Tibial nerve (tissue), 4 donors: ENCODE measurements at regions not wholly inside any gene's neighbourhood (a gene's known extent, or its start where the extent isn't known, plus 50 kb on each side); places are given as distances from the start of the nearest gene placed in this dataset.

Experiments
- DNase-seq, 2 donors: peaks; one replicate each; pipeline ENCODE4 v3.0.0-alpha.2; 2019; ENCODE audit warnings: low spot score in 2 of 2
- H3K27ac ChIP-seq, 4 donors: fragments of 200-600 bp; sonication (generic) in 3 of 4; one replicate each; pipeline ENCODE4 v1.5.1; 2017 to 2019; ENCODE audit warnings: mild to moderate bottlenecking in 1 of 4
- H3K27me3 ChIP-seq, 2 donors: fragments of 200-600 bp; sonication (generic) in 1 of 2; one replicate each; pipeline versions ENCODE4 v1.5.1 to v1.6.0; 2017 to 2019
- H3K36me3 ChIP-seq, 3 donors: fragments of 200-600 bp; sonication (generic); one replicate each; pipeline ENCODE4 v1.5.1; 2018 to 2019
- H3K4me1 ChIP-seq, 4 donors: fragments of 200-600 bp; sonication (generic) in 3 of 4; one replicate each; pipeline ENCODE4 v1.5.1; 2017 to 2019
- H3K4me3 ChIP-seq, 4 donors: fragments of 200-600 bp; sonication (generic) in 3 of 4; one replicate each; pipeline ENCODE4 v1.5.1; 2017 to 2019; ENCODE audit warnings: mild to moderate bottlenecking in 1 of 4, moderate library complexity in 1 of 4
- H3K9me3 ChIP-seq, 4 donors: fragments of 200-600 bp; sonication (generic) in 3 of 4; one replicate each; pipeline ENCODE4 v1.5.1; 2017 to 2019
- EP300 ChIP-seq, 2 donors: sonication (generic); formaldehyde crosslinking; IDR thresholded peaks; one replicate each; pipeline ENCODE4 v1.6.1; 2017; ENCODE audit warnings: antibody characterized with exemption in 2 of 2, mild to moderate bottlenecking in 1 of 2
- POLR2A ChIP-seq, 2 donors: fragments of 450-650 bp; IDR thresholded peaks; one replicate each; pipeline ENCODE4 v1.6.1; 2017; ENCODE audit warnings: antibody characterized with exemption in 2 of 2, mild to moderate bottlenecking in 2 of 2, moderate library complexity in 2 of 2
- WGBS, 2 donors: methylation state at CpG; one replicate each; pipeline ENCODE4 v1.1.5; 2018; 5-methylcytosine and 5-hydroxymethylcytosine counted together
- TF ChIP-seq, protein P1 (sequence below), 5 experiments: fragments of 200-600 bp in 3 of 5; fragments of 450-650 bp in 2 of 5; sonication (generic) in 3 of 5; IDR thresholded peaks; one replicate each; pipeline ENCODE4 v1.5.1; 2016 to 2019; ENCODE audit warnings: antibody characterized with exemption in 5 of 5, mild to moderate bottlenecking in 3 of 5, moderate library complexity in 2 of 5

DNA sequence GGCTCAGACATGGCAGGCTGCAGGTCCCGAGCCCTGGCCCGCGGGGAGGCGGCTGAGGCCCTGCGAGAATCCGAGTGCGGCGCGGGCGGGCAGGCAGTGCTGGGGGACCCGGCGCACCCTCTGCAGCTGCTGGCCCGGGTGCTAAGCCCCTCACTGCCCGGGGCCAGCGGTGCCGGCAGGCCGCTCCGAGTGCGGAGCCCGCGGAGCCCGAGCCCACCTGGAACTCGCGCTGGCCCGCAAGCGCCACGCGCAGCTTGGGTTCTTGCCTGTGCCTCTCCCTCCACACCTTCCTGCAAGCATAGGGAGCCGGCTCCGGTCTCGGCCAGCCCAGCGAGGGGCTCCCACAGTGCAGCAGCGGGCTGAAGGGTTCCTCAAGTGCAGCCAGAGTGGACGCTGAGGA is 97.5 kb downstream of the QDPR start:
- H3K9me3 ChIP-seq: peaks cover 0 to 16% (median 0%) of the 10 kb centered on the region in 4 donors
- WGBS, 2 donors: 96 to 97% methylated on average over 11 to 20 of the region's 34 CpGs
- no peak overlapping the region for H3K27ac ChIP-seq
- H3K36me3 ChIP-seq: no peaks in the 10 kb centered on the region
- no peaks in the 10 kb centered on the region for H3K27me3 ChIP-seq
- no peak for TF ChIP-seq EP300 (IDR thresholded peaks at IDR 0.05)
- TF ChIP-seq, protein P1, sequence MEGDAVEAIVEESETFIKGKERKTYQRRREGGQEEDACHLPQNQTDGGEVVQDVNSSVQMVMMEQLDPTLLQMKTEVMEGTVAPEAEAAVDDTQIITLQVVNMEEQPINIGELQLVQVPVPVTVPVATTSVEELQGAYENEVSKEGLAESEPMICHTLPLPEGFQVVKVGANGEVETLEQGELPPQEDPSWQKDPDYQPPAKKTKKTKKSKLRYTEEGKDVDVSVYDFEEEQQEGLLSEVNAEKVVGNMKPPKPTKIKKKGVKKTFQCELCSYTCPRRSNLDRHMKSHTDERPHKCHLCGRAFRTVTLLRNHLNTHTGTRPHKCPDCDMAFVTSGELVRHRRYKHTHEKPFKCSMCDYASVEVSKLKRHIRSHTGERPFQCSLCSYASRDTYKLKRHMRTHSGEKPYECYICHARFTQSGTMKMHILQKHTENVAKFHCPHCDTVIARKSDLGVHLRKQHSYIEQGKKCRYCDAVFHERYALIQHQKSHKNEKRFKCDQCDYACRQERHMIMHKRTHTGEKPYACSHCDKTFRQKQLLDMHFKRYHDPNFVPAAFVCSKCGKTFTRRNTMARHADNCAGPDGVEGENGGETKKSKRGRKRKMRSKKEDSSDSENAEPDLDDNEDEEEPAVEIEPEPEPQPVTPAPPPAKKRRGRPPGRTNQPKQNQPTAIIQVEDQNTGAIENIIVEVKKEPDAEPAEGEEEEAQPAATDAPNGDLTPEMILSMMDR (IDR thresholded peaks at IDR 0.05): no peak
- no peak for TF ChIP-seq POLR2A (IDR thresholded peaks at IDR 0.05)
- no peak for DNase-seq
- H3K4me3 ChIP-seq: no peak overlapping the region
- H3K4me1 ChIP-seq: no peaks in the 10 kb centered on the region

- Histone ChIP-seq H3K9me3 (no peaks in the 10 kb centered on the region), H3K36me3 (no peaks in the 10 kb centered on the region), H3K27ac (no peak overlapping the region), H3K27me3 (no peaks in the 10 kb centered on the region), H3K4me3 (no peak overlapping the region), H3K4me1 (no peaks in the 10 kb centered on the region)
- WGBS, 2 donors: 58 to 63% methylated on average over 4 of the region's 4 CpGs
- TF ChIP-seq EP300 (IDR thresholded peaks at IDR 0.05) (no peak), POLR2A (IDR thresholded peaks at IDR 0.05) (no peak)
- TF ChIP-seq, protein P1 (IDR thresholded peaks at IDR 0.05): no peak
- no peak for DNase-seq
Measured at GRCh38 chr4:17400686-17401085, 111.2 kb downstream of the QDPR start.

DNA sequence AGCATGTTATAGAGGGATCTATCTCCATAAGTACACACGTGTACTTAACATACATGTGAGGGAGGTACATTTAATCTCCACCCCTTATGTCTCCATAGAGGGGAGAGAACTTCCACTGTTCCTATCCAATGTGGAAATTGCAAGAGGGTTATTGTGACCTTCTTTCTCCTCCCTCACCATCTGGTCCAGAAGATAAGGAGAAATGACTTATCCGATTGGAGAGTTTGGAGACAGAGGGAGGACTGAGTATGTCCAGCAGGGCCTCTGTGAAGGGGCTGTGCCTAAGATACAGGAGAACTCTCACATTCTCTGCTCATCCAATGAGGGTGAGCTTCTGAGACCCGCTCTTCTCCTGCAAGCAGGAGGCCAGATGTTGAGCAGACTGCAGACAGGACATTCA is 113.1 kb downstream of the QDPR start:
- H3K27me3 ChIP-seq: no peaks in the 10 kb centered on the region
- H3K36me3 ChIP-seq: no peaks in the 10 kb centered on the region
- no peak overlapping the region for H3K4me3 ChIP-seq
- TF ChIP-seq, protein P1 (IDR thresholded peaks at IDR 0.05): no peak
- TF ChIP-seq POLR2A (IDR thresholded peaks at IDR 0.05) (no peak), EP300 (IDR thresholded peaks at IDR 0.05) (no peak)
- no peaks in the 10 kb centered on the region for H3K4me1 ChIP-seq
- DNase-seq: no peak
- 87 to 94% methylated on average over 3 of the region's 3 CpGs for WGBS, 2 donors
- H3K27ac ChIP-seq: no peak overlapping the region
- H3K9me3 ChIP-seq: no peaks in the 10 kb centered on the region

- Histone ChIP-seq H3K4me1 (no peaks in the 10 kb centered on the region), H3K27ac (no peak overlapping the region), H3K36me3 (no peaks in the 10 kb centered on the region), H3K9me3 (no peaks in the 10 kb centered on the region), H3K27me3 (no peaks in the 10 kb centered on the region), H3K4me3 (no peak overlapping the region)
- no peak for DNase-seq
- WGBS, 2 donors: 62 to 66% methylated on average over 2 of the region's 2 CpGs
- no peak for TF ChIP-seq EP300 (IDR thresholded peaks at IDR 0.05)
- no peak for TF ChIP-seq POLR2A (IDR thresholded peaks at IDR 0.05)
- TF ChIP-seq, protein P1 (IDR thresholded peaks at IDR 0.05): no peak
Measured at GRCh38 chr4:17398035-17398434, 113.9 kb downstream of the QDPR start.

- TF ChIP-seq POLR2A (IDR thresholded peaks at IDR 0.05) (no peak), EP300 (IDR thresholded peaks at IDR 0.05) (no peak)
- TF ChIP-seq, protein P1 (IDR thresholded peaks at IDR 0.05): no peak
- no peaks in the 10 kb centered on the region for H3K27me3 ChIP-seq
- WGBS, 2 donors: 38 to 46% methylated on average over 3 of the region's 3 CpGs
Measured at GRCh38 chr4:17397611-17398010, 114.3 kb downstream of the QDPR start.

More at GRCh38 chr4:17397611-17398010, 114.3 kb downstream of the QDPR start:
- H3K27ac ChIP-seq: no peak overlapping the region
- no peaks in the 10 kb centered on the region for H3K36me3 ChIP-seq
- no peak overlapping the region for H3K4me3 ChIP-seq
- no peak for DNase-seq
- no peaks in the 10 kb centered on the region for H3K4me1 ChIP-seq
- no peaks in the 10 kb centered on the region for H3K9me3 ChIP-seq
